PFSK-1 (cell line): ENCODE measurements at regions not wholly inside any gene's neighbourhood (a gene's known extent, or its start where the extent isn't known, plus 50 kb on each side); places are given as distances from the start of the nearest gene placed in this dataset.

Source experiments
- FOXP2 ChIP-seq: optimal IDR thresholded peaks from 2 replicates; pipeline ENCODE3; 2011; ENCODE audit warnings: borderline replicate concordance, control low read depth, inconsistent platforms; ENCODE audit not compliant: insufficient read depth; ENCODE audit errors: extremely low read length, extremely low read depth
- POLR2AphosphoS5 ChIP-seq: IDR thresholded peaks from 2 replicates; pipeline ENCODE4 v1.6.1; 2012; ENCODE audit warnings: low read depth, mild to moderate bottlenecking, control low read depth, low read length, moderate library complexity
- SIN3A ChIP-seq: IDR thresholded peaks from 2 replicates; pipeline ENCODE4 v1.6.1; 2012; ENCODE audit warnings: mild to moderate bottlenecking, low read length, moderate library complexity, borderline replicate concordance; ENCODE audit not compliant: insufficient read depth
- TAF1 ChIP-seq: IDR thresholded peaks from 2 replicates; pipeline ENCODE4 v1.6.1; 2012; ENCODE audit warnings: low read length, control low read depth, borderline replicate concordance; ENCODE audit not compliant: insufficient read depth
- TF ChIP-seq, protein P1 (sequence below), 2 experiments: IDR thresholded peaks; 2 replicates each; pipeline versions ENCODE4 v1.6.1 to v1.8.0; 2011 to 2012; ENCODE audit warnings: low read depth in 2 of 2, low read length in 2 of 2, control low read depth in 1 of 2, inconsistent platforms in 1 of 2, mild to moderate bottlenecking in 1 of 2, moderate library complexity in 1 of 2; ENCODE audit not compliant: insufficient read depth in 1 of 2

- TF ChIP-seq SIN3A (no peak), TAF1 (no peak)
Observed at GRCh38 chr7:142348100-142348499, 90.2 kb upstream of the PRSS58 start.

GRCh38 chr7:142347091-142347490 is 89.2 kb upstream of the PRSS58 start:
- TF ChIP-seq TAF1 (no peak), FOXP2 (no peak), SIN3A (no peak), POLR2AphosphoS5 (no peak)
- TF ChIP-seq, protein P1, sequence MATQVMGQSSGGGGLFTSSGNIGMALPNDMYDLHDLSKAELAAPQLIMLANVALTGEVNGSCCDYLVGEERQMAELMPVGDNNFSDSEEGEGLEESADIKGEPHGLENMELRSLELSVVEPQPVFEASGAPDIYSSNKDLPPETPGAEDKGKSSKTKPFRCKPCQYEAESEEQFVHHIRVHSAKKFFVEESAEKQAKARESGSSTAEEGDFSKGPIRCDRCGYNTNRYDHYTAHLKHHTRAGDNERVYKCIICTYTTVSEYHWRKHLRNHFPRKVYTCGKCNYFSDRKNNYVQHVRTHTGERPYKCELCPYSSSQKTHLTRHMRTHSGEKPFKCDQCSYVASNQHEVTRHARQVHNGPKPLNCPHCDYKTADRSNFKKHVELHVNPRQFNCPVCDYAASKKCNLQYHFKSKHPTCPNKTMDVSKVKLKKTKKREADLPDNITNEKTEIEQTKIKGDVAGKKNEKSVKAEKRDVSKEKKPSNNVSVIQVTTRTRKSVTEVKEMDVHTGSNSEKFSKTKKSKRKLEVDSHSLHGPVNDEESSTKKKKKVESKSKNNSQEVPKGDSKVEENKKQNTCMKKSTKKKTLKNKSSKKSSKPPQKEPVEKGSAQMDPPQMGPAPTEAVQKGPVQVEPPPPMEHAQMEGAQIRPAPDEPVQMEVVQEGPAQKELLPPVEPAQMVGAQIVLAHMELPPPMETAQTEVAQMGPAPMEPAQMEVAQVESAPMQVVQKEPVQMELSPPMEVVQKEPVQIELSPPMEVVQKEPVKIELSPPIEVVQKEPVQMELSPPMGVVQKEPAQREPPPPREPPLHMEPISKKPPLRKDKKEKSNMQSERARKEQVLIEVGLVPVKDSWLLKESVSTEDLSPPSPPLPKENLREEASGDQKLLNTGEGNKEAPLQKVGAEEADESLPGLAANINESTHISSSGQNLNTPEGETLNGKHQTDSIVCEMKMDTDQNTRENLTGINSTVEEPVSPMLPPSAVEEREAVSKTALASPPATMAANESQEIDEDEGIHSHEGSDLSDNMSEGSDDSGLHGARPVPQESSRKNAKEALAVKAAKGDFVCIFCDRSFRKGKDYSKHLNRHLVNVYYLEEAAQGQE (IDR thresholded peaks at IDR 0.05; ENCODE audit: insufficient read depth in 1 of 2, low read depth in 2 of 2, low read length in 2 of 2), result no peak

- TF ChIP-seq FOXP2, result no peak
- TF ChIP-seq TAF1, result no peak
- TF ChIP-seq SIN3A, result no peak
- TF ChIP-seq, protein P1 (IDR thresholded peaks at IDR 0.05; ENCODE audit: insufficient read depth in 1 of 2, low read depth in 2 of 2, low read length in 2 of 2), result no peak
- TF ChIP-seq POLR2AphosphoS5, result no peak
Observed at GRCh38 chr7:142345811-142346210, 88.0 kb upstream of the PRSS58 start.

DNA sequence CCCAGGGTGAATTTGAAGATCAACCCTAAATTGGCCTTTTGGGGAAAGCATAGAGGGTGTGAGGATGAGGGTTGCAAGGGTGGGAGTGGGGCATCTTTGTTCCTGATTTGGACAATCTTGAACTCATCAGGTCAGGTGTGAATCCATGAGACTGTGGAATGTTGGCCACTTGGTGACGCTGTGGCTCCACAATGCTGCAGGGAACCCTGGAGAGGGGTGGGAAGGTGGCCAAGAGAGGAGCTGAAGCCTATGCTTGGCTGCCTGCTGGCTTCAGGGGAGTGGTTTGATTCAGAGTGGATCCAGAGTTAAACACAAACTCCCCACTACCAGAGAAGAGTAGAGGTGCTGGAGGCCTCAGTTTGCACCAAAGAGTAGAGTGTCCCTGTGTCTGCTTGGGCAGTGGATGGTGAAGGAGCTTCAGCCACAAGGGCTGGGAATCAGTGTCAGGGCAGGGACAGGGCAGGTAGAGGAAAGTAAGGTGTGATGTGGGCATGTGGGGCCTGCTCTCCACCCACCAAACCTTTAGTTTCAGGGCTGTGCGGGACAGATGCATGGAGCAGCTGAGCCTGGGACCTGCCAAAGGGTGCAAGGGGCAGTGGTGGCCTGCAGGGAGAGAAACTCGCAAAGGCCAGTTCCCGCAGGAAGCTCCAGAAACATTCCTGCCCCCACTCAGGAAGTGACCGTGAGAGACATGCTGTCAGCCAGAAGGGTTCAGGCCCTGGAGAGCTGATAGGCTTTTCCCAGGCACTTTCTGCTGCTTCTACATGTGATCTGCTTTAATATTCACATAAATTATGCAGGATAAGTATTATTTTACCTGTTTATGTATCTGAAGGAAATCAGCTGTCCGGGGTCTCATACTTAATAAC is 81.0 kb upstream of the PRSS58 start:
- TF ChIP-seq, protein P1 (IDR thresholded peaks at IDR 0.05; ENCODE audit: insufficient read depth in 1 of 2, low read depth in 2 of 2, low read length in 2 of 2), result no peak
- TF ChIP-seq POLR2AphosphoS5, result no peak
- no peak for TF ChIP-seq FOXP2
- no peak for TF ChIP-seq SIN3A
- no peak for TF ChIP-seq TAF1

DNA sequence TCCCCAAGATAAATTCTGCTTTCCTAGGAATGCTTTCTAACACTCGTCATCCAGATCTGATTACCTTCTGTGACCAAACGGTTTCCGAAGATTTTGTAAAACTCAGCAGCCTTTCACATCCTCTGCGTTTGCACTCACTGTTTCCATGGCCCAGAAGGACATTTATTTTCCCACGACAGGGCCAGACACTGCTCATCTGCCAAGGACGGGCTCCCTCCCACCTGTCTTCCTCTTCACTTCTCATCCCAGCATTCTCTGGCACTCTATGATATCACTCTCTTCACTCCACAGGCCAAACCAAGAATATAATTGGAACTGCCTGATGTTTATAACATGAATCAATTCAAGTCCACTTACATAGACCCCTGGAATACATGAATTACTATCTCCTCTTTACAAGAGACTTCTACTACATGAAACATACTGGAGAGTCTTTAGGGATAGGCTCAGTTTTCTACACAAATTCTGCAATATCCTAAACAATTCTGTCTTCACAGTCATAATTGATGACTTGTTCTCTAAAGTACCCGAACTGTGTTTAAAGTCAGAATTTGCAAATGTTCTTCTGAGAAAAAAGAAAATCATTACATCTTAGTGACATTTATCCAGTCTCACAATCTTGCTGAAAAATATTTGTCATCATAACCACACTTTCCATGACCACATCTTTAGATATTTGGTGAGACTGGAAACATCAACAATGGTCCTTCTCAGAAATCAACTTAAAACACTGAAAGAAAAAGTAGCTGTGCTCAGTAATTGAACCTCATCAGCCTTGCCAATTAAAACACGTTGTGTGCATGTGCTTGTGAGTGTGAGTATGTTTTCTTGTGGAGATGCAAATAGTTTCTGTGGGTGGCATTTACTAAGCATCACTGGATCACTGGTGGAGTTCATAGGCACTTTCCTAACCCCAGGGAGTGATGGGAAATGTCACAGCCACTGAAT is 79.5 kb upstream of the PRSS58 start:
- TF ChIP-seq, protein P1 (IDR thresholded peaks at IDR 0.05; ENCODE audit: insufficient read depth in 1 of 2, low read depth in 2 of 2, low read length in 2 of 2), result no peak
- TF ChIP-seq TAF1 (no peak), POLR2AphosphoS5 (no peak), SIN3A (no peak), FOXP2 (no peak)
